Transverse colon (tissue), 4 donors: ENCODE measurements at regions not wholly inside any gene's neighbourhood (a gene's known extent, or its start where the extent isn't known, plus 50 kb on each side); places are given as distances from the start of the nearest gene placed in this dataset.

Source experiments
- EP300 ChIP-seq: sonication (generic); formaldehyde crosslinking; IDR thresholded peaks from one replicate; pipeline ENCODE4 v1.6.1; 2017; ENCODE audit warnings: antibody characterized with exemption, low read depth
- POLR2A ChIP-seq: fragments of 450-650 bp; IDR thresholded peaks from one replicate; pipeline ENCODE4 v1.6.1; 2016; ENCODE audit warnings: antibody characterized with exemption, mild to moderate bottlenecking, moderate library complexity
- POLR2AphosphoS5 ChIP-seq, 3 donors: sonication (generic); formaldehyde crosslinking; IDR thresholded peaks; one replicate each; pipeline ENCODE4 v1.6.1; 2016; ENCODE audit warnings: antibody characterized with exemption in 3 of 3
- TF ChIP-seq, protein P1 (sequence below), 5 experiments: fragments of 200-600 bp in 3 of 5; fragments of 450-650 bp in 2 of 5; sonication (generic) in 3 of 5; IDR thresholded peaks; 1 replicate in 2 of 5; 2 replicates in 3 of 5; pipeline ENCODE4 v1.5.1; 2016 to 2017; ENCODE audit warnings: antibody characterized with exemption in 5 of 5, inconsistent platforms in 3 of 5, mild to moderate bottlenecking in 2 of 5, moderate library complexity in 1 of 5

DNA sequence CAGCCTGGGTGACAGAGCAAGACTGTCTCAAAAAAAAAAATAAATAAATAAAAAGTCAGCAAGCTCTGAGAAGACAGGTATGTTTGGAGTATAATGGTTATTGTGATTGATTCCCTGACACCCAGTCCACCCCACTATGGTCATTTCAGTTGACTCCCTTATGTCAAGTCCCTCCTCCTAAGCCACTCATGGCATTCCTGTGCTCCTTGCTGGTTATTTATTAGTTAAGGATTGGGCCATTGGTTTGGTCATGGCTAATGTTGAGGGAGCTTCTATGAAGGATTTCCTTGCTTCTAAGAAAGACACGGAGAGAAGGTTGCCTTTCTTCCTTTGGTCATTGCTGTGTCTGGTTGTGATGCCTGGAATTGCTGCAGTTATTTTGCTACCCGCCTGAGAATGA, 140.1 kb downstream of the UCHL1 start:
- TF ChIP-seq POLR2A (no peak), EP300 (no peak), POLR2AphosphoS5 (IDR thresholded peaks at IDR 0.05) (no peak)
- TF ChIP-seq, protein P1, sequence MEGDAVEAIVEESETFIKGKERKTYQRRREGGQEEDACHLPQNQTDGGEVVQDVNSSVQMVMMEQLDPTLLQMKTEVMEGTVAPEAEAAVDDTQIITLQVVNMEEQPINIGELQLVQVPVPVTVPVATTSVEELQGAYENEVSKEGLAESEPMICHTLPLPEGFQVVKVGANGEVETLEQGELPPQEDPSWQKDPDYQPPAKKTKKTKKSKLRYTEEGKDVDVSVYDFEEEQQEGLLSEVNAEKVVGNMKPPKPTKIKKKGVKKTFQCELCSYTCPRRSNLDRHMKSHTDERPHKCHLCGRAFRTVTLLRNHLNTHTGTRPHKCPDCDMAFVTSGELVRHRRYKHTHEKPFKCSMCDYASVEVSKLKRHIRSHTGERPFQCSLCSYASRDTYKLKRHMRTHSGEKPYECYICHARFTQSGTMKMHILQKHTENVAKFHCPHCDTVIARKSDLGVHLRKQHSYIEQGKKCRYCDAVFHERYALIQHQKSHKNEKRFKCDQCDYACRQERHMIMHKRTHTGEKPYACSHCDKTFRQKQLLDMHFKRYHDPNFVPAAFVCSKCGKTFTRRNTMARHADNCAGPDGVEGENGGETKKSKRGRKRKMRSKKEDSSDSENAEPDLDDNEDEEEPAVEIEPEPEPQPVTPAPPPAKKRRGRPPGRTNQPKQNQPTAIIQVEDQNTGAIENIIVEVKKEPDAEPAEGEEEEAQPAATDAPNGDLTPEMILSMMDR (IDR thresholded peaks at IDR 0.05): no peak
